ENCODE measurements at regions not wholly inside any gene's neighbourhood (a gene's known extent, or its start where the extent isn't known, plus 50 kb on each side); places are given as distances from the start of the nearest gene placed in this dataset.

- peak overlapping the region in 2 of 12 donors; percentile 14 to 21 for H3K4me3 ChIP-seq
- peaks cover 0 to 7% (median 0%) of the 10 kb centered on the region in 12 donors for H3K9me3 ChIP-seq
- WGBS, 4 donors: 81 to 86% (median 83%) methylated on average over 15 of the region's 15 CpGs
- H3K27ac ChIP-seq: peak overlapping the region in 1 of 12 donors; percentile 29
- H3K36me3 ChIP-seq: no peaks in the 10 kb centered on the region
- intact Hi-C loops (cut with DNase I): no loop called here
- H3K27me3 ChIP-seq: peaks cover 0 to 4% (median 0%) of the 10 kb centered on the region in 9 donors
- peaks cover 0 to 7% (median 0%) of the 10 kb centered on the region in 12 donors for H3K4me1 ChIP-seq
- TF ChIP-seq CTCF (IDR thresholded peaks at IDR 0.05) (no peak), POLR2A (IDR thresholded peaks at IDR 0.05) (no peak)
- peak in 2 of 4 donors; percentile 52 to 56 for ATAC-seq
- DNase-seq: no peak
These were observed 183.7 kb downstream of the INO80D start for GRCh38 chr2:205902041-205902899.

GRCh38 chr2:205901491-205901890 lies 184.5 kb downstream of the INO80D start:
- H3K36me3 ChIP-seq: no peaks in the 10 kb centered on the region
- TF ChIP-seq CTCF (IDR thresholded peaks at IDR 0.05) (no peak), POLR2A (IDR thresholded peaks at IDR 0.05) (no peak)
- peaks cover 0 to 7% (median 0%) of the 10 kb centered on the region in 12 donors for H3K9me3 ChIP-seq
- no peak overlapping the region for H3K27ac ChIP-seq
- 93 to 96% (median 95%) methylated on average over 4 of the region's 4 CpGs for WGBS, 4 donors
- peaks cover 0 to 4% (median 0%) of the 10 kb centered on the region in 9 donors for H3K27me3 ChIP-seq
- no peak overlapping the region for H3K4me3 ChIP-seq
- H3K4me1 ChIP-seq: peaks cover 0 to 7% (median 0%) of the 10 kb centered on the region in 12 donors
- intact Hi-C loops (cut with DNase I): no loop called here
- no peak for ATAC-seq
- DNase-seq: no peak

- WGBS, 4 donors: 87 to 100% (median 97%) methylated on average over 1 of the region's 1 CpG
- TF ChIP-seq CTCF (IDR thresholded peaks at IDR 0.05) (no peak), POLR2A (IDR thresholded peaks at IDR 0.05) (no peak)
- Histone ChIP-seq H3K27ac (no peak overlapping the region), H3K9me3 (peaks cover 0 to 10% (median 0%) of the 10 kb centered on the region in 12 donors), H3K36me3 (no peaks in the 10 kb centered on the region), H3K4me3 (no peak overlapping the region), H3K27me3 (no peaks in the 10 kb centered on the region), H3K4me1 (peaks cover 0 to 7% (median 0%) of the 10 kb centered on the region in 12 donors)
- no peak for DNase-seq
- intact Hi-C loops (cut with DNase I): no loop called here
- ATAC-seq: no peak
These were observed 187.2 kb downstream of the INO80D start for GRCh38 chr2:205898744-205899143.

- peak overlapping the region in 1 of 12 donors; percentile 38 for H3K27ac ChIP-seq
These were observed 189.9 kb downstream of the INO80D start for GRCh38 chr2:205895981-205896655.

More at GRCh38 chr2:205895981-205896655, 189.9 kb downstream of the INO80D start:
- DNase-seq (no peak), ATAC-seq (peak in 1 of 4 donors; percentile 16)
- no peaks in the 10 kb centered on the region for H3K27me3 ChIP-seq
- peaks cover 0 to 10% (median 0%) of the 10 kb centered on the region in 12 donors for H3K9me3 ChIP-seq
- intact Hi-C loops (cut with DNase I): no loop called here
- 42 to 49% (median 47%) methylated on average over 9 of the region's 9 CpGs for WGBS, 4 donors
- no peaks in the 10 kb centered on the region for H3K36me3 ChIP-seq
- H3K4me1 ChIP-seq: no peaks in the 10 kb centered on the region
- H3K4me3 ChIP-seq: no peak overlapping the region
- no peak for TF ChIP-seq POLR2A (IDR thresholded peaks at IDR 0.05)
- no peak for TF ChIP-seq CTCF (IDR thresholded peaks at IDR 0.05)
